ENCODE measurements at regions not wholly inside any gene's neighbourhood (a gene's known extent, or its start where the extent isn't known, plus 50 kb on each side); places are given as distances from the start of the nearest gene placed in this dataset.

DNA sequence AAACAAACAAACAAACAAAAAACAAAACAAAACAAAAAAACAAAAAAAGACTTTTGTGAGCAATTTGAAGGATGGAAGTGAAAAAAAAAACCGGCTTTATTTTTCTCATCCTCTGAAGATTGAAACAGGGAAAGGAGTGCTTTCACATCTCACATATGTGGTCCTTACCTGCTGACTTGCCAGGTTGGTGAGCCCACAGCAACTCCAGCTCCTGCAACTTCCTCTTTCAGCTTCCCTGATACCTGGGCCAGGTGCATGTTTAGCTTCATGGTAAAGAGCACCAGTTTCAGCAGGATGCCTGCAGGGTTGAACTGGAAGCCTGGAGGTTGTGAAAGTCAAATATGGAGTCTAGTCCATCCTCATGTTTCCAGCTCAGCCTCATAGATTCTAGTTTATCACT is 221.2 kb upstream of the OTX2 start:
- DNase-seq (ENCODE audit: low read depth) = no peak
- H3K4me3 ChIP-seq (ENCODE audit: low read depth, low read length) = no peak overlapping the region
- TF ChIP-seq CTCF (IDR thresholded peaks at IDR 0.05; ENCODE audit: low read depth, low read length) (no peak), MAX (IDR thresholded peaks at IDR 0.05; ENCODE audit: low read depth, low read length) (no peak), MYC (IDR thresholded peaks at IDR 0.05; ENCODE audit: low read depth, low read length) (no peak), POLR2A (IDR thresholded peaks at IDR 0.05; ENCODE audit: extremely low read depth, insufficient read length) (no peak)

DNA sequence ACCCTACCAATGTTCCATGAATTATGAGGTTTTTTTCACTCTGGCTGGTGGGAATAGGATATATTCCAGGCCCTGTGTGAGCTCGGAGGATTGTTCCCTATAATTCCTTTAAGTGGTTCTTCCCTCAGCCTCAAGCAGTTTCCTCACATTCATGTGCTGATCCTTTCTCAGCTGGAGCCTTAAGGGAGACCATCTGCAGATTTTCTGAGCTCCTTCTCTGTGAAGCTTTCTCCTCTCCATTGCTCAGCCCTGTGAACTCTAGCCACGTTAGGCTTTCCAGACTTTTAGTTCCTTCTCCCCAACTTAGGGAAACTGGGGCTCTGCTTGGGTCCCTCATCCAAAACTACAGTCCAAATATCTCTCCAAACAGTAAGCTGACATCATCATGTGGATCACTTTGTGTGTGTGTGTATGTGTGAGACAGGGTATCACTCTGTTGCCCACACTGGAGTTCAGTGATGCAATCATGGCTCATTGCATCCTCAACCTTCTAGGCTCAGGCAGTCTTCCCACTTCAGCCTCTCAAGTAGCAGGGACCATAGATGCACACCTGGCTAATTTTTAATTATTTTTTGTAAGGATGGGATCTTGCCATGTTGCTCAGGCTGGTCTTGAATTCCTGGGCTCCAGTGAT is 219.5 kb upstream of the OTX2 start:
- no peak for DNase-seq (ENCODE audit: low read depth)
- TF ChIP-seq POLR2A (IDR thresholded peaks at IDR 0.05; ENCODE audit: extremely low read depth, insufficient read length) = no peak
- no peak for TF ChIP-seq MYC (IDR thresholded peaks at IDR 0.05; ENCODE audit: low read depth, low read length)
- no peak for TF ChIP-seq MAX (IDR thresholded peaks at IDR 0.05; ENCODE audit: low read depth, low read length)
- no peak overlapping the region for H3K4me3 ChIP-seq (ENCODE audit: low read depth, low read length)

- TF ChIP-seq CTCF (IDR thresholded peaks at IDR 0.05; ENCODE audit: low read depth, low read length) (no peak), MAX (IDR thresholded peaks at IDR 0.05; ENCODE audit: low read depth, low read length) (no peak), MYC (IDR thresholded peaks at IDR 0.05; ENCODE audit: low read depth, low read length) (no peak), POLR2A (IDR thresholded peaks at IDR 0.05; ENCODE audit: extremely low read depth, insufficient read length) (no peak)
- no peak for DNase-seq (ENCODE audit: low read depth)
- no peak overlapping the region for H3K4me3 ChIP-seq (ENCODE audit: low read depth, low read length)
Measured at GRCh38 chr14:57025456-57025855, 215.2 kb upstream of the OTX2 start.

GRCh38 chr14:57022608-57023007 is 212.3 kb upstream of the OTX2 start:
- DNase-seq (ENCODE audit: low read depth) = no peak
- no peak for TF ChIP-seq POLR2A (IDR thresholded peaks at IDR 0.05; ENCODE audit: extremely low read depth, insufficient read length)
- H3K4me3 ChIP-seq (ENCODE audit: low read depth, low read length) = no peak overlapping the region

- no peak overlapping the region for H3K4me3 ChIP-seq (ENCODE audit: low read depth, low read length)
- TF ChIP-seq MAX (IDR thresholded peaks at IDR 0.05; ENCODE audit: low read depth, low read length) = no peak
- no peak for TF ChIP-seq POLR2A (IDR thresholded peaks at IDR 0.05; ENCODE audit: extremely low read depth, insufficient read length)
- TF ChIP-seq CTCF (IDR thresholded peaks at IDR 0.05; ENCODE audit: low read depth, low read length) = no peak
- no peak for DNase-seq (ENCODE audit: low read depth)
Measured at GRCh38 chr14:57018065-57018464, 207.8 kb upstream of the OTX2 start.

GRCh38 chr14:57013987-57014386 is 203.7 kb upstream of the OTX2 start:
- no peak overlapping the region for H3K4me3 ChIP-seq (ENCODE audit: low read depth, low read length)
- TF ChIP-seq MAX (IDR thresholded peaks at IDR 0.05; ENCODE audit: low read depth, low read length) = no peak
- no peak for TF ChIP-seq POLR2A (IDR thresholded peaks at IDR 0.05; ENCODE audit: extremely low read depth, insufficient read length)
- DNase-seq (ENCODE audit: low read depth) = no peak

- no peak for TF ChIP-seq CTCF (IDR thresholded peaks at IDR 0.05; ENCODE audit: low read depth, low read length)
- no peak for TF ChIP-seq POLR2A (IDR thresholded peaks at IDR 0.05; ENCODE audit: extremely low read depth, insufficient read length)
- no peak for TF ChIP-seq MAX (IDR thresholded peaks at IDR 0.05; ENCODE audit: low read depth, low read length)
- TF ChIP-seq MYC (IDR thresholded peaks at IDR 0.05; ENCODE audit: low read depth, low read length) = no peak
- H3K4me3 ChIP-seq (ENCODE audit: low read depth, low read length) = no peak overlapping the region
- DNase-seq (ENCODE audit: low read depth) = no peak
Measured at GRCh38 chr14:57009585-57010515, 199.6 kb upstream of the OTX2 start.
